Esophagus squamous epithelium (tissue), 4 donors: ENCODE measurements at regions not wholly inside any gene's neighbourhood (a gene's known extent, or its start where the extent isn't known, plus 50 kb on each side); places are given as distances from the start of the nearest gene placed in this dataset.

Experiments used
- POLR2A ChIP-seq, 4 donors: fragments of 450-650 bp; IDR thresholded peaks; one replicate each; pipeline ENCODE4 v1.6.1; 2017; ENCODE audit warnings: antibody characterized with exemption in 4 of 4, mild to moderate bottlenecking in 4 of 4, moderate library complexity in 3 of 4
- TF ChIP-seq, protein P1 (sequence below), 6 experiments: fragments of 450-650 bp in 4 of 6; fragments of 200-600 bp in 2 of 6; sonication (generic) in 2 of 6; IDR thresholded peaks; one replicate each; pipeline ENCODE4 v1.5.1; 2016 to 2019; ENCODE audit warnings: antibody characterized with exemption in 6 of 6, mild to moderate bottlenecking in 4 of 6, moderate library complexity in 4 of 6

DNA sequence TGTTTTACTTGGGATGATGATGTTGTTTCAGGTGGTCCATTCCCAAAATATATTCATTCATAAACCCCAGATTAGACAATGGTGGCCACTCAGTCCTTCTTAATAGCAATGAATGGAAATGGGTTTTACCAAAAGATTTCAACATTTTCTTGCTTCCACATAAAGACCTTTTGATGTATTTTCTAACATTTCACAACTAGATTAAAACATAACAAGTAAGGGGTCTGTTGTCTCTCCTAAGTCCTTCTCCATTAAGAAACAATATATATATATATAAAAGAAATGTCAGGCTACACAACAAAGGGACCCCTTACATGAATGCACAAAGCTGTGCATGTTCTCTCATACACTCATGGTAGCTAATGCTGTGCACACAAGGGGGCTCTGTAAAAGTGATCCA is 176.4 kb downstream of the ANXA2 start:
- TF ChIP-seq, protein P1, sequence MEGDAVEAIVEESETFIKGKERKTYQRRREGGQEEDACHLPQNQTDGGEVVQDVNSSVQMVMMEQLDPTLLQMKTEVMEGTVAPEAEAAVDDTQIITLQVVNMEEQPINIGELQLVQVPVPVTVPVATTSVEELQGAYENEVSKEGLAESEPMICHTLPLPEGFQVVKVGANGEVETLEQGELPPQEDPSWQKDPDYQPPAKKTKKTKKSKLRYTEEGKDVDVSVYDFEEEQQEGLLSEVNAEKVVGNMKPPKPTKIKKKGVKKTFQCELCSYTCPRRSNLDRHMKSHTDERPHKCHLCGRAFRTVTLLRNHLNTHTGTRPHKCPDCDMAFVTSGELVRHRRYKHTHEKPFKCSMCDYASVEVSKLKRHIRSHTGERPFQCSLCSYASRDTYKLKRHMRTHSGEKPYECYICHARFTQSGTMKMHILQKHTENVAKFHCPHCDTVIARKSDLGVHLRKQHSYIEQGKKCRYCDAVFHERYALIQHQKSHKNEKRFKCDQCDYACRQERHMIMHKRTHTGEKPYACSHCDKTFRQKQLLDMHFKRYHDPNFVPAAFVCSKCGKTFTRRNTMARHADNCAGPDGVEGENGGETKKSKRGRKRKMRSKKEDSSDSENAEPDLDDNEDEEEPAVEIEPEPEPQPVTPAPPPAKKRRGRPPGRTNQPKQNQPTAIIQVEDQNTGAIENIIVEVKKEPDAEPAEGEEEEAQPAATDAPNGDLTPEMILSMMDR (IDR thresholded peaks at IDR 0.05): no peak
- TF ChIP-seq POLR2A (IDR thresholded peaks at IDR 0.05): no peak
